AG09319 (cell line): ENCODE measurements at regions not wholly inside any gene's neighbourhood (a gene's known extent, or its start where the extent isn't known, plus 50 kb on each side); places are given as distances from the start of the nearest gene placed in this dataset.

Experiments
- DNase-seq: peaks from one replicate; pipeline ENCODE4 v3.0.0-alpha.2; 2010; ENCODE audit warnings: low read depth; ENCODE audit errors: extremely low read depth
- CTCF ChIP-seq: IDR thresholded peaks from 2 replicates; pipeline ENCODE4 v1.5.1; 2011; ENCODE audit warnings: low read depth, mild to moderate bottlenecking, inconsistent platforms, low read length, moderate library complexity

GRCh38 chr18:45509535-45509934, 105.7 kb upstream of the SLC14A2 start:
- no peak for DNase-seq
- TF ChIP-seq CTCF, result no peak

- DNase-seq, result no peak
- no peak for TF ChIP-seq CTCF
These were observed 104.6 kb upstream of the SLC14A2 start for GRCh38 chr18:45510656-45511055.

GRCh38 chr18:45512363-45512953, 102.8 kb upstream of the SLC14A2 start:
- TF ChIP-seq CTCF, result no peak
- no peak for DNase-seq

- no peak for TF ChIP-seq CTCF
- peak; percentile 36 for DNase-seq
These were observed 98.0 kb upstream of the SLC14A2 start for GRCh38 chr18:45517181-45517741.

- no peak for DNase-seq
- TF ChIP-seq CTCF, result no peak
These were observed 96.7 kb upstream of the SLC14A2 start for GRCh38 chr18:45518311-45519155.

GRCh38 chr18:45519411-45520280, 95.6 kb upstream of the SLC14A2 start:
- DNase-seq, result no peak
- TF ChIP-seq CTCF, result no peak
